ENCODE measurements at regions not wholly inside any gene's neighbourhood (a gene's known extent, or its start where the extent isn't known, plus 50 kb on each side); places are given as distances from the start of the nearest gene placed in this dataset.
"Not testable (repeated sequence)": the region's sequence is repeated elsewhere in the genome, so short reads cannot be mapped to it uniquely, and the experiment has no call there.

DNA sequence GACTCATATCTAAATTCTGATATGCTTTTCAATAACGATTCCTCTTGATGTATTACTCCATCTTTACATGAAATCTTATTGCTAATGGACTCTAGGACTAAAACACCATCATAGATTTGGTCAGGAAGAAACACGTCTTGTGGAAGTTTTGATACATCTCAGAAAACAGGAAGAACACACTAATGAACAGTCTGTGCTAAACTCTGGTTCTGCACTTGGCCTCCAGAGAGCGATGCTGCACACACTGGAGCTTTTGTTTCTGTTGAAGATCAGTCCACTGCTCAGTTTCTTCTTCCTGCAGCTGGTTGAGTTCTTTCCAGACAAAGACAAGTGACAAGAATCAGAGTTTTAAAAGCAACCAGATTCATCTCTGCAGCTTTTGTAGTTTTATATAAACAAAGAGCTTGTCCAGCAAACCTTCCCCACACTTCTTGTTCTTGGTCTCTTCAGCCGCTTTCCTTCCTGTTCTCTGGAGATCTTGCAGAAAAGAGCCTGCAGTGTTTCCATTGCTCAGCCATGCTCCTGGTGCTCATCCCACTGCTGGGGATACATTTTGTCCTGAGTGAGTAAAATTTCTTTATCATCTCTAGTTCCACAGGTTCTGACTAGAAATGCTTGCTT, 229.1 kb upstream of the OR4E1 start:
- Histone ChIP-seq H3K27ac (peak overlapping the region in 2 of 8 donors; percentile 18 to 50), H3K9me3 (peaks cover 0 to 12% (median 0%) of the 10 kb centered on the region in 8 donors), H3K27me3 (replicated peaks in 1 of 7) (peaks cover 0 to 5% (median 0%) of the 10 kb centered on the region in 7 donors), H3K4me3 (peak overlapping the region in 1 of 8 donors; percentile 18), H3K4me1 (peaks cover 0 to 7% (median 0%) of the 10 kb centered on the region in 6 donors), H3K36me3 (no peaks in the 10 kb centered on the region)
- WGBS, 5 donors = 30 to 44% (median 32%) methylated on average over 4 of the region's 4 CpGs
- TF ChIP-seq, protein P1, sequence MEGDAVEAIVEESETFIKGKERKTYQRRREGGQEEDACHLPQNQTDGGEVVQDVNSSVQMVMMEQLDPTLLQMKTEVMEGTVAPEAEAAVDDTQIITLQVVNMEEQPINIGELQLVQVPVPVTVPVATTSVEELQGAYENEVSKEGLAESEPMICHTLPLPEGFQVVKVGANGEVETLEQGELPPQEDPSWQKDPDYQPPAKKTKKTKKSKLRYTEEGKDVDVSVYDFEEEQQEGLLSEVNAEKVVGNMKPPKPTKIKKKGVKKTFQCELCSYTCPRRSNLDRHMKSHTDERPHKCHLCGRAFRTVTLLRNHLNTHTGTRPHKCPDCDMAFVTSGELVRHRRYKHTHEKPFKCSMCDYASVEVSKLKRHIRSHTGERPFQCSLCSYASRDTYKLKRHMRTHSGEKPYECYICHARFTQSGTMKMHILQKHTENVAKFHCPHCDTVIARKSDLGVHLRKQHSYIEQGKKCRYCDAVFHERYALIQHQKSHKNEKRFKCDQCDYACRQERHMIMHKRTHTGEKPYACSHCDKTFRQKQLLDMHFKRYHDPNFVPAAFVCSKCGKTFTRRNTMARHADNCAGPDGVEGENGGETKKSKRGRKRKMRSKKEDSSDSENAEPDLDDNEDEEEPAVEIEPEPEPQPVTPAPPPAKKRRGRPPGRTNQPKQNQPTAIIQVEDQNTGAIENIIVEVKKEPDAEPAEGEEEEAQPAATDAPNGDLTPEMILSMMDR (IDR thresholded peaks at IDR 0.05 in 8 of 11, conservative IDR thresholded peaks at IDR 0.05 in 3 of 11) = peak in 1 of 11 experiments; percentile 49
- no peak for TF ChIP-seq POLR2AphosphoS5 (IDR thresholded peaks at IDR 0.05)
- DNase-seq = no peak
- intact Hi-C loops (cut with DNase I; ENCODE audit: low total_unique reads) = no loop called here

DNA sequence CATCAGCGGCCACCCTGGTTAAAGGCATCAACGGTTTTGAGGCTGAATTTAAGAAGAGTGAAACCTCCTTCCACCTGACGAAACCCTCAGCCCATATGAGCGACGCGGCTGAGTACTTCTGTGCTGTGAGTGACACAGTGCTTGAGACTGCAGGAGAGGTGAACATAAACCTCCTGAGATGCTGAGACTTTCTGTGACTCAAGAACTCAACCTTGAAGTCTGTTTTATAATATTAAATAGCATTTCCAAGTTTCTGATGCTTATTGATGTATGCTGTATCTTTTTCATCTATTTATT, 221.2 kb upstream of the OR4E1 start:
- H3K9me3 ChIP-seq; H3K4me1 ChIP-seq; intact Hi-C loops (cut with DNase I; ENCODE audit: low total_unique reads); H3K36me3 ChIP-seq; H3K27me3 ChIP-seq (replicated peaks in 1 of 7); H3K4me3 ChIP-seq; H3K27ac ChIP-seq; DNase-seq: not testable (repeated sequence)
- 46 to 78% (median 68%) methylated on average over 6 of the region's 6 CpGs for WGBS, 5 donors

DNA sequence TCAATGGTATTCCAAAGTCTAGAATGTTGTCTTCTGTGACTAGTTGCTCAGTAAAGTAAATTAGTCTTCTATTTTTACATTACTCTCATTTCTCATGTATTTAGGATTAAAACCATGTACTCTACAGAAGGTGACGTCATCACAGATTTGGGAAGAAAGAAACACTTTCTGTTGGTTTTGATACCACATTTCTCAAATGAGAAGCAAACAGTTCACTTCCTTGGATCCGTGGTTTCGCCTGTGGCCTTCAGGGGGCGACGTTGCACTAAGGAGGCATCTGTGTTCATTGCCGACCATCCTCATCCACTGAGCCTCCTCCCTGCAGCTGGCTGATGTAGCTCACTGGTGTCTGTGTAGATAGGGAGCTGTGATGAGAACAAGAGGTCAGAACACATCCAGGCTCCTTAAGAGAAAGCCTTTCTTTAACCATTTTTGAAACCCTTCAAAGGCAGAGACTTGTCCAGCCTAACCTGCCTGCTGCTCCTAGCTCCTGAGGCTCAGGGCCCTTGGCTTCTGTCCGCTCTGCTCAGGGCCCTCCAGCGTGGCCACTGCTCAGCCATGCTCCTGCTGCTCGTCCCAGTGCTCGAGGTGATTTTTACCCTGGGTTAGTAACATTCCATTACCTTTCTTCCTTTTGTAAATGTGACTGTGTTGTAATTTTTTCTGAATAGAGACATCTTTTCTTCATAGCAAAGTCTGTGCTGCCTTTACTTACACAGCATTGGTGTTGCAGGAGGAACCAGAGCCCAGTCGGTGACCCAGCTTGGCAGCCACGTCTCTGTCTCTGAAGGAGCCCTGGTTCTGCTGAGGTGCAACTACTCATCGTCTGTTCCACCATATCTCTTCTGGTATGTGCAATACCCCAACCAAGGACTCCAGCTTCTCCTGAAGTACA, 220.6 kb upstream of the OR4E1 start:
- TF ChIP-seq, protein P1 (IDR thresholded peaks at IDR 0.05 in 8 of 11, conservative IDR thresholded peaks at IDR 0.05 in 3 of 11) = peak in 2 of 11 experiments; percentile 37 to 47
- TF ChIP-seq POLR2A (IDR thresholded peaks at IDR 0.05) (no peak), POLR2AphosphoS5 (IDR thresholded peaks at IDR 0.05) (no peak)
- peak; percentile 71 for DNase-seq
- WGBS, 5 donors = 43 to 51% (median 47%) methylated on average over 13 of the region's 13 CpGs
- H3K27me3 ChIP-seq (replicated peaks in 1 of 7) = peaks cover 0 to 3% (median 0%) of the 10 kb centered on the region in 7 donors
- H3K4me3 ChIP-seq = peak overlapping the region in 1 of 8 donors; percentile 13
- no peaks in the 10 kb centered on the region for H3K4me1 ChIP-seq
- H3K36me3 ChIP-seq = no peaks in the 10 kb centered on the region
- no peaks in the 10 kb centered on the region for H3K9me3 ChIP-seq
- no peak overlapping the region for H3K27ac ChIP-seq
- intact Hi-C loops (cut with DNase I; ENCODE audit: low total_unique reads) = no loop called here

DNA sequence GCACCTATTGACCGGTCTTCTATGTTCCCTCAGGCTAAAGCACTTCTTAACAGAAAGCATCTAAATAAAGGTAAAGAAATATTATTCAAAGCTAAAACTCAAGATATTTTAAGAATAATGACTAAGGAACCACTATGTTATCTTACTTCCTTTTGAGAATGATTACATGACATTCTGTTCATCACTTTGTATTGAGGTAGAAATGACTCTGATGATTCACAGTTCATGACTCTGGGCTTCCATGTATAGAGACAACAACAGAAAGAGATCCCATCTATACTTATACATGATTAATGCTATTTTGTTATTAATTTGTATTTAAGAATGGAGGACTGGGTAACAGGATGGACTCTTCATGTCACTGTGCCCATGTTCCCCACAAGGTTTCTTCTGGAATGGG, 218.3 kb upstream of the OR4E1 start:
- TF ChIP-seq POLR2AphosphoS5 (IDR thresholded peaks at IDR 0.05) (no peak), POLR2A (IDR thresholded peaks at IDR 0.05) (no peak)
- TF ChIP-seq, protein P1 (IDR thresholded peaks at IDR 0.05 in 8 of 11, conservative IDR thresholded peaks at IDR 0.05 in 3 of 11) = no peak
- 72 to 81% (median 77%) methylated on average over 1 of the region's 1 CpG for WGBS, 5 donors
- no peaks in the 10 kb centered on the region for H3K4me1 ChIP-seq
- intact Hi-C loops (cut with DNase I; ENCODE audit: low total_unique reads) = no loop called here
- no peak overlapping the region for H3K27ac ChIP-seq
- no peaks in the 10 kb centered on the region for H3K36me3 ChIP-seq
- H3K4me3 ChIP-seq = no peak overlapping the region
- H3K27me3 ChIP-seq (replicated peaks in 1 of 7) = peaks cover 0 to 3% (median 0%) of the 10 kb centered on the region in 7 donors
- H3K9me3 ChIP-seq = no peaks in the 10 kb centered on the region
- no peak for DNase-seq
